GM19397 (cell line): ENCODE measurements at regions not wholly inside any gene's neighbourhood (a gene's known extent, or its start where the extent isn't known, plus 50 kb on each side); places are given as distances from the start of the nearest gene placed in this dataset.

Source experiments
- ATAC-seq: cut with Tn5 transposase; IDR thresholded peaks from one replicate; pipeline ENCODE4 v1.9.1; 2021; ENCODE audit warnings: mild to moderate bottlenecking, moderate library complexity; ENCODE audit not compliant: unreplicated experiment

GRCh38 chr14:38850664-38851063 is 252.4 kb downstream of the SEC23A start:
- no peak for ATAC-seq

- ATAC-seq, result no peak
Observed at GRCh38 chr14:38848243-38848935, 254.6 kb downstream of the SEC23A start.

GRCh38 chr14:38847161-38847560 is 255.9 kb downstream of the SEC23A start:
- no peak for ATAC-seq

GRCh38 chr14:38839694-38840365 is 263.2 kb downstream of the SEC23A start:
- no peak for ATAC-seq

GRCh38 chr14:38838979-38839323 is 264.1 kb downstream of the SEC23A start:
- ATAC-seq, result no peak

GRCh38 chr14:38838049-38838978 is 264.7 kb downstream of the SEC23A start:
- ATAC-seq, result no peak

GRCh38 chr14:38837343-38838048 is 265.5 kb downstream of the SEC23A start:
- ATAC-seq, result no peak

- ATAC-seq, result no peak
Observed at GRCh38 chr14:38836539-38836938, 266.5 kb downstream of the SEC23A start.

GRCh38 chr14:38835874-38836273 is 267.2 kb downstream of the SEC23A start:
- ATAC-seq, result no peak

GRCh38 chr14:38828183-38828827 is 274.7 kb downstream of the SEC23A start:
- ATAC-seq, result no peak

GRCh38 chr14:38824706-38825105 is 278.3 kb downstream of the SEC23A start:
- ATAC-seq, result no peak

GRCh38 chr14:38818555-38818954 is 284.5 kb downstream of the SEC23A start:
- no peak for ATAC-seq

GRCh38 chr14:38808734-38809455 is 294.1 kb downstream of the SEC23A start:
- no peak for ATAC-seq

- ATAC-seq, result no peak
Observed at GRCh38 chr14:38799671-38800070, 303.4 kb downstream of the SEC23A start.

- no peak for ATAC-seq
Observed at GRCh38 chr14:38794677-38795076, 308.4 kb downstream of the SEC23A start.

- ATAC-seq, result no peak
Observed at GRCh38 chr14:38791862-38792261, 311.2 kb downstream of the SEC23A start.

GRCh38 chr14:38790916-38791315 is 312.1 kb downstream of the SEC23A start:
- no peak for ATAC-seq

GRCh38 chr14:38789805-38790204 is 313.2 kb downstream of the SEC23A start:
- no peak for ATAC-seq

GRCh38 chr14:38788060-38788459 is 315.0 kb downstream of the SEC23A start:
- ATAC-seq, result no peak

- no peak for ATAC-seq
Observed at GRCh38 chr14:38786921-38787320, 316.1 kb downstream of the SEC23A start.
